NCI-H1694 treated with DMSO at 0.1 percent for 48 hours (cell line): ENCODE measurements at regions not wholly inside any gene's neighbourhood (a gene's known extent, or its start where the extent isn't known, plus 50 kb on each side); places are given as distances from the start of the nearest gene placed in this dataset.
"Not testable (repeated sequence)": the region's sequence is repeated elsewhere in the genome, so short reads cannot be mapped to it uniquely, and the experiment has no call there.

Experiments
- DNase-seq: peaks from one replicate; lab custom pipeline; 2025; lab: John Stamatoyannopoulos, UW

- no peak for DNase-seq
These were observed 446.6 kb downstream of the KCNJ18 start for GRCh38 chr17:22138861-22139469.

- DNase-seq: no peak
These were observed 449.8 kb downstream of the KCNJ18 start for GRCh38 chr17:22142091-22142490.

DNA sequence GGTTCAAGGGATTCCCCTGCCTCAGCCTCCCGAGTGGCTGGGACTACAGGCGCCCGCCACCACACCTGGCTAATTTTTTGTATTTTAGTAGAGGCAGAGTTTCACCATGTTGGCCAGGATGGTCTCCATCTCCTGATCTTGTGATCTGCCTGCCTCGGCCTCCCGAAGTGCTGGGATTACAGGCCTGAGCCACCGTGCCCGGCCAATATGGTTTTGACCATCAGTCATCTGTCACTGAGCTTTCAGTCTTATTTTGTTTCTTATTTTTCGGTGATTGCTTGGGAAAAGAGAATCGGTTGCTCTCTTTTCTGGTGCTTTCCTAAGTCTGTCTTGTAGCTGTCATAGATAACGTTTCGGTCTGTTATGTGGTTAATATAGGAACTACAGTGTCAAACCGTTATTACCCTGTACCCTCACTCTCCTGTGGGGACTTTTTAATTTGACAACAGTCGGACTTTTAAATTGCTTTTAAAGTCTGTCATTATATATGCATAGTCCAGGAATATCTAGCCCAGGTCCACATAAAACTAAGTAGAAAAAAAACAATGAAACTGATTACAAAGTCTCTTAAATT lies 453.4 kb downstream of the KCNJ18 start:
- no peak for DNase-seq

DNA sequence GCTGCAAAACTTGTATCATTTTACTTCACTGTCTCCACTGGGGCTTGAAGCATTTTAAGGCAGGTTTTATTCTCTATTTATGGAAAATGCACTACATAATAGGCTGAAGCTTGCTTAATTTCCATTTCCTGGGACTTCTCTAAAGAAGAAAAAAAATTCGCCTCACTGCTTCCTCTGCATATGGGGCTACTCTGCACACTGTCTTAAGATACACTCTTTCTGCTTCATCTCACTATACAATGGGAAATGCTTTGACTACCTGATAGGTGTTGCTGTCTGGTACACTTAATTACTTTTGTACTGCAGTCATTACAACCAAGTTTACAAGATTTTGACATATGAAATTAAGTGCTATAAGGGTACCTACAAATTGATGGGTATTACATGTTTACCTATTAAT lies 466.0 kb downstream of the KCNJ18 start:
- no peak for DNase-seq

GRCh38 chr17:22161376-22161775 lies 469.1 kb downstream of the KCNJ18 start:
- DNase-seq: no peak

DNA sequence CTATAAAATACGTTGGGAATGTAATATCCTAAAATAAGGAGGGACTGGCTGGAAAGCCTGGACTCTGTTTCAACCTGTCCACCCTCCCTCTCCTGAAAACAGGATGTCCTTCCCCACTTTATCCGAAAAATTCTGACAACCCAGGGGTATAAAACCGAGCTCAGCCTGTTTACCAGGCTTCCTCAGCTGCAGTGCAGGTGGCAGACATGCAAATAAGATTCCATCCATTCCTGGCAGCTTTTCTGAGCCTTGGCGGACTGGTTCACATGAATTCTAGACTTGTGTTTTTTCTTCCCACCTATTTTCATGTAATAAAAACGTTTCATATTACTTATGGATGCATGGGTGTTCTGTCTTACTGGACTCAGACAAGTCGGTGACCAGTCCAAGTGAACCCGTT lies 479.3 kb downstream of the KCNJ18 start:
- DNase-seq: no peak

DNA sequence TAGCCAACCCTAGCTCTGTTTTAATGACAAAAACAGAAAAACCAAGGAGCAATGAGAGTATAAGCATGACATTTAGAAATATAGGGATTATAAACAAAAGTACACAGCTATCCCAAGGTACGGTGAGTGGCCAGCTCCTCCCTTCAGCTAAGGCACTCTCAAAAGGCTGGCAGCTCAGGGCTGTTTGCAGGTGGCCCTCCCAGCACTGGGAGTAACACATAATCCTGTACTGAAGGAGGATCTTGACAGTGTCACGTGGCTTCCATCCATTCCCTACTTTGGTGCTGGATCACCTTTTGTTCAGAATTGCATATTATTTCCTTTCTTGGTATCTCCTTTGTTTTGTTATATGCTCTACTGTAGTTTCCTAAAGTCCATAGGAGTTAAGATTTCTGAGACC lies 500.8 kb downstream of the KCNJ18 start:
- no peak for DNase-seq

DNA sequence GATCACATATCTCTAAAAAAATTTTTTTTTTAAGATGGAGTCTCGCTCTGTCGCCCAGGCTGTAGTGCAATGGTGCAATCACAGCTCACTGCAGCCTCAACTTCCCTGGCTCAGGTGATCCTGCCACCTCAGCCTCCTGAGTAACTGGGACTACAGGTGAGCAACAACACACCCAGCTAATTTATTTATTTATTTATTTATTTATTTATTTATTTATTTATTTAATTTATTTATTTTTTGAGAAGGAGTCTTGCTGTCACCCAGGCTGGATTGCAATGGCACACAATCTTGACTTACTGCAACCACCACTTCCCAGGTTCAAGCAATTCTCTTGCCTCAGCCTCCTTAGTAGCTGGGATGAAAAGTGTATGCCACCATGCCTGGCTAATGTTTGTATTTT lies 507.9 kb downstream of the KCNJ18 start:
- not testable (repeated sequence) for DNase-seq

GRCh38 chr17:22202702-22203101 lies 510.4 kb downstream of the KCNJ18 start:
- DNase-seq: no peak

GRCh38 chr17:22203208-22203715 lies 510.9 kb downstream of the KCNJ18 start:
- no peak for DNase-seq

DNA sequence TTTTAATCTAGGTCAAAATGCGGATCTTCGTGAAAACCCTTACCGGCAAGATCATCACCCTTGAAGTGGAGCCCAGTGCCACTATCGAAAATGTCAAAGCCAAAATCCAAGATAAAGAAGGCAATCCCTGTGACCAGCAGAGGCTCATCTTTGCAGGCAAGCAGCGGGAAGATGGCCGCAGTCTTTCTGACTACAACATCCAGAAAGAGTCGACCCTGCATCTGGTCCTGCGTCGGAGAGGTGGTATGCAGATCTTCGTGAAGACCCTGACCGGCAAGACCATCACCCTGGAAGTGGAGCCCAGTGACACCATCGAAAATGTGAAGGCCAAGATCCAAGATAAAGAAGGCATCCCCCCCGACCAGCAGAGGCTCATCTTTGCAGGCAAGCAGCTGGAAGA lies 511.8 kb downstream of the KCNJ18 start:
- not testable (repeated sequence) for DNase-seq

- DNase-seq: not testable (repeated sequence)
These were observed 517.9 kb downstream of the KCNJ18 start for GRCh38 chr17:22210212-22210611.

- not testable (repeated sequence) for DNase-seq
These were observed 520.8 kb downstream of the KCNJ18 start for GRCh38 chr17:22213169-22213568.

DNA sequence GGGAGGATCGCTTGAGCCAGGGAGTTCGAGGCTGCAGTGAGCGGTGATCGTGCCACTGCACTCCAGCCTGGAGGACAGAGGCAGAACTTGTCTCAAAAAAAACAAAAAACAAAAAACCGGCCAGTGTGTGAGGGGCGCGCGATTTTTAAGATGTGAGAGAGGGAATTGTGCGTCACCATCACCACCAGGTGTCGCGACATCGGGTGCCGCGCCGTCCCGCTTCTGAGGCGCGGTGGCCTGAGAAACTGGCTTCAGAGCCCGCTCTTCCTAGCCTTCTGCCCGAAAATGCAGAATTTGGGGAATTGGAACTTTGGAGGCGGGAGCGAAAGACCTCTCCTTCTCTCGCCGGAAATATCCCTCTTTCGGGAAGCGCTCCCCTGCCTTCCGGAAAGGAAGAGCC lies 524.8 kb downstream of the KCNJ18 start:
- DNase-seq: no peak

GRCh38 chr17:22221344-22221743 lies 529.0 kb downstream of the KCNJ18 start:
- no peak for DNase-seq

DNA sequence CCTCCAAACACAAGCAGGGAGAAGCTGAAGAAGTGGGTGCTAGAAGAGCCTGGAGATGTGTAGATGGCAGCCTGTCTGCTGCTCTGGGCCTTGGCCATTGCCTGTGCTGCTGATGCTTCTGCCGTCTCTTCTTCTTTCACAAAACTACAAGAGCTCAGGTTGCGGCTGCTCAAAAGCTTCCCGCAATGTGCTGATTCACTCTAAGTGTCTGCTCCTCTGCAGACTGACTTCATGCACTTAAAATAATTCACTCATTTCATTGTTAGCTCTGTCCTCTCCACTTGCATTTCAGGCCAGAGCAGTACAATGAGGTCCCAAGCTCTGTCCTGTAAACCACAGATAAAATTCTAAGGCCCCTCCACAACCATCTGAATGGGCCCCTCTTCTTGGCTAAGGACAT lies 534.2 kb downstream of the KCNJ18 start:
- not testable (repeated sequence) for DNase-seq

DNA sequence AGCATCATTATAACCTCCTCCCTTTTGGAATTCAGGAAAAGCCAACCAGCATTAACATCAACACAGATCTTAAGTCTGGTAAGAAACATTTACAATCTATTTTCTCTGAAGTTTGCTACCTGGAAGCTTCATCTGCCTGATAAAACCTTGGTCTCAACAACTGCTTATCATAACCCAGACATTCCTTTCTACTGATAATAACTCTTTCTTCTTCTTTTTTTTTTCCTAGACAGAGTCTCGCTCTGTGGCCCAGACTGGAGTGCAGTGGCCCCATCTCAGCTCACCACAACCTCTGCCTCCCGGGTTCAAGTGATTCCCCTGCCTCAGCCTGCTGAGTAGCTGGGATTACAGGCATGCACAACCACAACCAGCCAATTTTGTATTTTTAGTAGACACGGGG lies 534.6 kb downstream of the KCNJ18 start:
- not testable (repeated sequence) for DNase-seq

DNA sequence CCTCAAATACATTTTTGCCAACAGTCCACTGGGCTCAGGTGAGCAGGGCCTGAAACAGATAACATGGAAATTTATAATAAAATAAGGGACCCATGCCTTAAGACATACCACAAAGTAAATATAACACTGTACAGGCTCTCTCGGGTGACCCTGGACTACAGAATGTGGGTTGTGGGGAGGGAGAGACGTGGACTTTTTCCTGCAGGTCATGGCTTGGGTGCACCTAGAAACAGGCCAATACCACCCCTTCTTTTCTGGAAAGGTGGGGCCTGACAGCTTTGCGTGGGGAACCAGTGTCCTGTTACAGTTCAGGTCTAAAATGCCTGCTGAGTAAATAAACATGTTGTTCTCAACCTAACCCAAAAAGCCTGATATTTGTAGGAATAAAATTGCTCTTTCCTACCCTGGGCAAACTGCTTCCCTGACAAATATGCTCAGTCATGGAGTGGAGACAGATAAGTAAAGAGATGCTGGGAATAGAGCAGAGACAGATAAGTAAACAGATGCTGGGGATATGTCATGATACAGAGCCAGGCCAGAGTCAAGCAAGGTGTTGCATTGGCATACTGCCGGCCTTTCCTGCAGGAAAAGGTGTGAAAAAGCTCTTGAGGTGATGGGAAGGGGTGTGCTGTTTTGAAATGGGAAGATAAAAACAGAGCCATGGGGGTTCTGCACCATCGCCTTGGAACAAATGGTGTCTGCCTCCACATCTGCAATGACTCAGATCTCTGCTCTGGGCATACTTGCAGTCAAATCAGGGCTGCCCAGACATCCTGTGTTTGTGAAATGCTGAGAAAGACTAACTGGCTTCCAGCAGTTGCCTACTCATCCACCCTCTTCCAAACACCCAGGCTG lies 535.6 kb downstream of the KCNJ18 start:
- DNase-seq: not testable (repeated sequence)

DNA sequence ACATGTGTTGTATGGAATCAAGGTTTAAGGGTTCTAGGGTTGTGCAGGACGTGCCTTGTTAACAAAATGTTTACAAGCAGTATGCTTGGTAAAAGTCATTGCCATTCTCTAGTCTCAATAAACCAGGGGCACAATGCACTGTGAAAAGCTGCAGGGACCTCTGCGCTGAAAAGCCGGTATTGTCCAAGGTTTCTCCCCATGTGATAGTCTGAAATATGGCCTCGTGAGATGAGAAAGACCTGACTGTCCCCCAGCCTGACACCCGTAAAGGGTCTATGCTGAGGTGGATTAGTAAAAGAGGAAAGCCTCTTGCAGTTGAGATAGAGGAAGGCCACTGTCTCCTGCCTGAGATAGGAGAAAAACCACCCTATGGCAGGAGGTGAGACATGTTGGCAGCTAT lies 537.5 kb downstream of the KCNJ18 start:
- DNase-seq: not testable (repeated sequence)

DNA sequence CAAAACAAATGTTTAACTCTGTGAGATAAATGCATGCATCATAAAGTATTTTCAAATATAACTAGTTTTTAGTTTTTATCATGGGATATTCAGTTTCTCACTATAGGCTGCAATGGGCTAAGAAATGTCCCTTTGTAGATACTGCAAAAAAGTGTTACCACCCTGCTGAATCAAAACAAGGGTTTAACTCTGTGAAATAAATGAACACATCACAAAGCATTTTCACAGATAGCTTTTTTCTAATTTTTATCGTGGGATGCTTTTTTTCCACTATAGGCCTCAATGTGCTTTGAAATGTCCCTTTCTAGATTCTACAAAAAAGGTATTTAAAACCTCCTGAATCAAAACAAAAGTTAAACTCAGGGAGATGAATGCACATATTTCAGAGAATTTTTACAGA lies 541.1 kb downstream of the KCNJ18 start:
- no peak for DNase-seq

GRCh38 chr17:22242472-22242871 lies 550.1 kb downstream of the KCNJ18 start:
- no peak for DNase-seq

DNA sequence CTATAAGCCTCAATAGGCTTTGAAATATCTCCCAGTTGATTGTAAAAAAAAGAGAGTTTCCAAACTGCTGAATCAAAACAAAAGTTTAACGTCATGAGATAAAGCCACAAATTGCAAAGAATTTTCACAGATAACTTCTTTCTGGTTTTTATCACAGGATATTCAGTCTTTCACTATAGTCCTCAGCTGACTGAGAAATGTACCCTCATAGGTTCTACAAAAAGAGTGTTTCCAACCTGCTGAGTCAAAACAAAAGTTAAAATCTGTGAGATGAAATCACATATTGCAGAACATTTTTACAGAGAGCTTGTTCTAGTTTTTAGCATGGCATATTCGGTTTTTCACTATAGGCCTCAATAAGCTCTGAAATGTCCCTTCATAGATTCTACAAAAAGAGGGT lies 559.2 kb downstream of the KCNJ18 start:
- DNase-seq: no peak

- DNase-seq: no peak
These were observed 560.7 kb downstream of the KCNJ18 start for GRCh38 chr17:22253007-22253406.
